Fibroblast of skin of left quadriceps (primary cell): ENCODE measurements at regions not wholly inside any gene's neighbourhood (a gene's known extent, or its start where the extent isn't known, plus 50 kb on each side); places are given as distances from the start of the nearest gene placed in this dataset.
"Not testable (repeated sequence)": the region's sequence is repeated elsewhere in the genome, so short reads cannot be mapped to it uniquely, and the experiment has no call there.

Experiments
- DNase-seq, 2 experiments: peaks; one replicate each; pipeline ENCODE4 v3.0.0-alpha.2; 2013; ENCODE audit warnings: low read depth in 2 of 2

DNA sequence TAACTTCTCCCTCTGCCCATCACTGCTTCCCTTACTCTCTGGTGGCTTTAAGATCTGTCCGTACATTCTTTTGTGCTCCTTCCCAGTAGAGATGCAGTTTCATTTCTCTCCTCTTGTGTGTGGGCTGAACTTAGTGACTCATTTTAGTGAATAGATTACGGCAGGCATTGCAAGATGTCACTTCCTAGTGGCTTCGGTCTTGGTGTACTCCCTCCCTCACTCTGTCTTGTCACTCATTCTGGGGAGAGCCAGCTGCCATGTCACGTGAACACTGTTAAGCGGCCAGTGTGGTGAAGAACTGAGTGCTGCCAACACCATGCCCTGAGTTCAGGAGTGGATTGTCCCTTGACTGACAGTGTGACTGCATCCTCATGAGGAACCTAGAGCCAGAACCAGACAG, 115.9 kb downstream of the OTOR start:
- DNase-seq = no peak

DNA sequence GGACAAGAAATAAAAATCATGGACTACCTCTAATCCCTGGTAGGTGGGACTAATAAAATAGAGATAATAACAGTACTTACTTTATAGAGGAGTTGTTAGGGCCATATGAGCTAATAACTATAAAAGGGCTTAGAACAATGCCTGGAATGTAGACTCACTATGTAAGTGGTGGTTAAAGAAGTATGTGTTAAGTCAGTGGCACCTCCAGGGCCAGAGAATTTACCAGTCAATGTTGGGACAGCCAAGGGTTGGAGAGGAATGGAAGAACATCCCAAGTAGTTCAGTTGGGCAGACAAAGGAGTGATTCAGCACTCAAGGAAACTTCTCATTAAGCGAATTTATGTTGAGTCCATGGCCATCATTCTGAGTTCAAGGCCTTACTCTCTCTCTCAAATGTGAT, 116.8 kb downstream of the OTOR start:
- no peak for DNase-seq

DNA sequence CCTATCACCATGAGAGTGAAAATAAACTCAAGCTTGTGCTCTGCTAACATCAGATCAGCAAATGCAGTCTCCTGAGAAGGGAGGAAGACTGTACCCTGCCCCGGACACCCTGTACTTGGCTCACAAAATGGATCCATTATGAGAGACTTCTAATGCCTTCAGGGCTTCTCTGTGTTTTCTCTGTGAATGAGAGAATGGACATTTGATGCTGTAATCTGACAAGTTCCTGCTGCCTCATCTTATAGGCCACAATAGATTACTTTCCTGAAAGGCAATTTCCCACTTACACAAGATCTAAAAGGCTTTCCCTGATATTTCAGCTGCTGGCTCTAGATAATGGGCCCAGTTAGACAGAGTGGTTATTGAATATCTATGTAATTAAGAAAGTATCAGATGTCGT, 117.2 kb downstream of the OTOR start:
- DNase-seq = no peak

DNA sequence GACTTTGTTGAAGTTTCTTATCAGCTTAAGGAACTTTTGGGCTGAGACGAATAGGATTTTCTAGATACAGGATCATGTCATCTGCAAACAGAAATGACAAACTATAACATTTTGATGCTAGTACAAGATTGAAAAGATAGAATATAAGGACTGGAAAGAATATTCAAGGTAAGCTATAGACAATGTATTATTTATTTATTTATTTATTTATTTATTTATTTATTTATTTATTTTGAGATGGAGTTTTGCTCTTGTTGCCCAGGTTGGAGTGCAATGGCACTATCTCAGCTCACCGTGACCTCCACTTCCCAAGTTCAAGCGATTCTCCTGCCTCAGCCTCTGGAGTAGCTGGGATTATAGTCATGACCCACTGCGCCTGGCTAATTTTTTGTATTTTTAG, 125.0 kb downstream of the OTOR start:
- not testable (repeated sequence) for DNase-seq

DNA sequence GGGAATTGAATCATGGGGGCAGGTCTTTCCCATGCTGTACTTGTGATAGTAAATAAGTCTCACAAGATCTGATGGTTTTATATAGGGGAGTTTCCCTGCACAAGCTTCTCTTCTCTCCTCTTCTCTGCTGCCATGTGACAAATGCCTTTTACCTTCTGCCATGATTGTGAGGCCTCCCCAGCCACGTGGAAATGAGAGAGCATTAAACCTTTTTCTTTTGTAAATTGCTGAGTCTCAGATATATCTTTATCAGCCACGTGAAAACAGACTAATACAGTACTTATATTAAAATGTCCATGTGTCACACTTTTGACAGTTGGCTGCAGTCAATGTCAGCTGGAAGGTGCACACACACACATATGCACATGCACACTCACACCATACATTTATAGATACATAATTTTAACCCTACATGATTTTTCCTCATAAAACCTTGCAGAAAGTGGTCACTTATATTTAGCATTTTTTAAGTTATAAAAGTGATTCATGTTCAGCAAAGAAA, 128.9 kb downstream of the OTOR start:
- no peak for DNase-seq

DNA sequence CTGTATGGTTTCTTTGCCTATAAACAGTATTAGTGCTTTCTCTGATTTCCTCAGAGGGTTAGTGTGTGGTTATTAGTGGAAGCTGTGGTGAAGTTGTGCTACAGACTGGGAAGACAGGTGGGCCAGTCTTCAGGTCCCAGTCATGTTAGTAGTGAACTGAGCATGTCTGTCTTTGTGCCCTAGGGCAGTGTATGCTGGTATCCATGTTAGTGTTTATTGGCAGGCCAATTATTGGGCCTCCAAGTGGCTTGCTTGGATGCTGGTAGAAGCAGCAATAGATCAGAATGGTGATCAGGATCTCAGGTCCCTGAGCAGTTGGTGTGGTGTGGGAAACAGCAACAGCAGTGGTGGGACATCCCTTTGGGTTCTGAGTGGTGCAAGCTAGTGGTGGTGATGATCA, 137.6 kb downstream of the OTOR start:
- no peak for DNase-seq

DNA sequence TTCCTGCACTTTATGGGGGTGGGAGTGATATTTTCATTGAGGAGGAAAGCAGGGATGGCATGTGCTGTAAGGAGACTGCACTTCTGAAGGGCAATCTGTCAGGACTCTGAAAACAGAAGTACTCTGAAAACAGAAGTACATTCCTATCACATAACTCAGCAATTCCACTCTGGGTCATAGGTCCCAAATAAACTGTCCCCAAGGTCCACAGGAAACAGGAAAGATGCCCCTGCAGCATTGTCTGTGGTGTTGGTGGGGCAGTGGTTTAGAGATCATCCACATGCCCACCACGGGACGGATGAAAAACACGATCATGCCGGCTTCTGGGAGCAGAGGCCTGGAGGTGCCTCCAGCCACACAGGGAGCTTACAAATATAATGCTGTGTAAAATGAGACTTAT, 150.3 kb downstream of the OTOR start:
- DNase-seq = no peak

DNA sequence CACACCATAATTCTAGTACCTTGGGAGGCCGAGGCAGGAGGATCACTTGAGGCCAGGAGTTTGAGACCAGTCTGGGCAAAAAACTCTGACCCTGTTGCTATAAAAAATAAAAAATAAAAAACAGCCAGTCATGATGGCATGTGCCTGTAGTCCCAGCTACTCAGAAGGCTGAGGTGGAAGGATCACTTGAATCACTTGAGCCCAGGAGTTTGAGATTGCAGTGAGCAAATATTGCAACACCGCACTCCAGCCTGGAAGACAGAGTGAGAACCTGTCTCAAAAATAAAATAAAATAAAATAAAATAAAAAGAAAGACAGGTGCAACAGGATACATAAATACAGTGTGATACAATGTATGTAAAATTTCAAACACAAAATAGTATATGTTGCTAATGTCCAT, 154.5 kb downstream of the OTOR start:
- no peak for DNase-seq

DNA sequence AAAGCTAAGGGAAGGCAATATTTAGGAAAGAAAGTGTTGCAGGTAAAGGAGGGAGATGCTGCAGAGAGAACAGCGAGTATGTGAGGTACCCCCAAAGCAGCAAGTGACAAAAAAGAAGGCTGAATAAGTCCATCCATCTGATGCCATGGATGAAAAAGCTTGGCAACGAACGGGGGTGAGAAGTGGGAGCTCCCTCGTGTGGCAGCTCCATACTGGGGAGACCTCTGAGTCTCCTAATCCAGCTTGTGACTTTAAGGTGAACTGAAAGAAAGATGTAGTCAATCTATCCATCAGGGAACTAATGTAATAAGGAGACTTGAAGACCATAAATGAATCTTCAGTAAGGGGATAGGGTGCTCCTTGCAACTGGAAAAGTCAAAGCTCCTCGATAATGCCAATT, 156.6 kb downstream of the OTOR start:
- no peak for DNase-seq

DNA sequence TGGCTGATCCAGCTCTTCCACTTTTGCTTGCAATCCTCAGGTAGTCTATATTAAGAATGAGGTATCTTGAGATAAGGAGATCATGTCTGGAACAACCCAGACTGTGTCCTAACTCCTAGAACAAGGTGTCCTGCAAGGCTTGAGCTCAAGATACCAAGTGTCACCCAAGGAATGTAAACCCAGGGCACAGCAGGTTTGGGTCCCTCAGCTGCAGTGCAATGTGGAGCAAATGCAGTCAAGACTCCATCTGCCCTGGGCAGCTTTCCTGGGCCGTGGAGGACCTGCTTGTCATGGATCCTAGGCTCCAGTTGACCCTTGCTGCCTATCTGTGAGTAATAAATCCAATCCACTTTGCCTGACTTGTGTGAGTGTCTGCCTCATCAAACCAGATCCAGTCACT, 166.1 kb downstream of the OTOR start:
- no peak for DNase-seq

DNA sequence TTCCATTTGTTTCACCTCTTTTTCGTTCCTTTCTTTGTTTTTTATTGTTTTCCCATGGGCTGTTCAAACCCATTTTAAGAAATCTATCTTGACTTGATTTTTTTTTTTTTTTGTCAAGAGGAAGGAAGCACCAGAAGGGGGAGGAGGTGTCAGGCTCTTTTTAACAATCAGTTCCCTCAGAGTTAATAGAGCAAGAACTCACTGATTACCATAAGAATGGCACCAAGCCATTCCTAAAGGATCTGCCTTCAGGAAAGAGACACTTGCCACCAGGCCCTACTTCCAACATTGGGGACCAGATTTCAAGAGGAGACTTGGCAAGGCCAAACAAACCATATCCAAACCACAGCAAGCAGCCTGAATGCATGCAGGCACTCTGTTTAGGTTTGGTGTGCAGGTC, 168.0 kb downstream of the OTOR start:
- no peak for DNase-seq

DNA sequence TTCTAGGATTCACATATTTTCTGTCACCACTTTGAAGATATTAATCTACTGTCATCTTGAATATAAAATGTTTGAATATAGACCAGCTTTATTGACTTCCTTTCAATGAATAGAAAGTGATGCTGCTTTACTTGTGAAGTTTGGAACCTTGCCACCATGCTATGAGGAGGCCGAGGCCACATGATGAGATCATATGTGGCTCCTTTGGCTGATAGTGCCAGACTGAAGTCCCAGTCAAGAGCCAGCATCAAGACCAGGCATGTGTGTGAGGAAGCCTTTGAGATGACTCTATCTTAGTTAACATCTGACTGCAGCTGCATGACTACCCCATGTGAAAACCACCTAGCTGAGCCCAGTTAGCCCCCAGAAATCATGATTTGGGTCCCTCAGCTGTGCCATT, 169.5 kb downstream of the OTOR start:
- no peak for DNase-seq

DNA sequence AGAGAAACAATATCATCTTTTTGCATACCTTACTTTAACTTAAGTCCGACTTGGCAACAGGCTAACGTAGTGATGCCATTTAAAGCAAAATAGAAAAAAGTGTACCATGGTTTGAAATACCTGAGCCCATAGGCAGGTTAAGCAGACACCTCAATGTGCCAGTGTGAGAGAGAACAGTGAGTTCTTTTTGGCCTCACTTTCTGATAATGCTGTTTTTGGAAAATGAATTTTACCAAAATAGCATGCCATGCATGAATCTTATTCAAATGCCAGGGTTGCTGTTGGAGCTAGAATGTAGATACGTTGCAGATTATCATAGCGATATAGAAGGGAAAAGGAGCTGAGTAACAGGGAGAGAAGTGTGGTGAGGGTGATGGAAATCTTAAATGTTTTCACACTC, 170.2 kb downstream of the OTOR start:
- no peak for DNase-seq

DNA sequence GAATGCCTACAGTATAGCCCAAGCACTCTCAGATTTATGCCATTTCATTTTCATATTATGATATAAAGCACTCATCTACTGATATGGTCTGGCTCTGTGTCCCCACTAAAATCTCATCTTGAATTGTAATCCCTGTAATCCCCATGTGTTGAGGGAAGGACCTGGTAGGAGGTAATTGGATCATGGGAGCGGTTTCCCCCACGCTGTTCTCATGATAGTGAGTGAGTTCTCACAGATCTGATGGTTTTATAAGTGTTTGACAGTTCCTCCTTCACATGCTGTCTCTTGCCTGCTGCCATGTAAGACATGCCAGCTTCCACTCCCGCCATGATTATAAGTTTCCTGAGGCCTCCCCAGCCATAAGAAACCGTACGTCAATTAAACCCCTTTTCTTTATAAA, 171.7 kb downstream of the OTOR start:
- DNase-seq = no peak

DNA sequence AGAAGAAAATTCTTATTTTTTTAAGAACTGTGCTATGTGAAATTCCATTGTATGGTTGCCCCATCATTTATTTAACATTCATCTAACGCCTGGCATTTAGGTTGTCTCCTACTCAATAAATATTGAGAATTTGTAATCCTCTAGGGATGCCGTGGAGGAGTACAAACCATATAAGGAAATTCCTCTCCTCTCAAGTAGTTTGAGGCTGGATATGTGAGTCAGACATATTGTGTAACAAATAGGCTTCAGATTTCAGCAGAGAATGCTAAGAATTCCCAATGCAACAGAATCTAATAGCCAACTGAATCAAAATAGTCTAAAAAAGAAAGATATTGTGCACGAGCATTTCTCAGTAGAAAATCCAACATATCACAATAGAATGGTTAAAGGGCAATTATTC, 174.7 kb downstream of the OTOR start:
- peak; percentile 97 to 98 for DNase-seq

DNA sequence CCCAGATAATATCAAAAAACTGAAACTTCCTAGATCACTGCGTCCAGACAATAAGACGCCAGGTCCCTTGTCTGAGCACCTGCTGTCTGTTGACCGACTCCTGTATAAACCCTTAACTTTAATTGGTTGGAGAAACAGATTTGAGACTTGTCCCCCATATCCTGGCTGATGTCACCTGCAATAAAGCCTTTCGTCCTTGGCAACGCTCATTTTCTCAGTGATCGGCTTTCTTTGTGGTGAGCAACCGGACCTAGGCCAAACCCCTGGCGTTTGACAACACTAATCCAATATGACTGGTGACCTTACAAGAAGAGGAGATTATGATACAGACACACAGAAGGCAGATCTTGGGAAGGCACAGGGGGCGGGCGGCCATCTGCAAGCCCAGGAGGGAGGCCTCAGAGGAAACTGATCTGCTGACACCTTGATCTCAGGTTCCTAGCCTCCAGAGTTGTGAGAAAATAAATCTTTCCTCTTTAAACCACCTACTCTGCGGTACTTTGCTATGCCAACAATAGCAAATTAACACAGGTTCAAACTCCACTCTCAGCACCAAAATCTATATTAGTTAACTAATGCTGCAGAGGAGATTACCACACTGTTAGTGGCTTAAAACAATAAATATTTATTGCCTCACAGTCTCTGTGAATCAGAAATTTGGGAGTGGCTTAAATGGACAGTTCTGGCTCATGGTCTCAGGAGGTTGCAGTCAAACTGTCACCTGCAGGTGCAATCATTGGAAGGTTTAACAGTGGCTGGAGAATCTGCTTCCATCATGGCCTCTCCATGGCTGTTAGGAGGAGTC, 178.7 kb downstream of the OTOR start:
- DNase-seq = no peak

DNA sequence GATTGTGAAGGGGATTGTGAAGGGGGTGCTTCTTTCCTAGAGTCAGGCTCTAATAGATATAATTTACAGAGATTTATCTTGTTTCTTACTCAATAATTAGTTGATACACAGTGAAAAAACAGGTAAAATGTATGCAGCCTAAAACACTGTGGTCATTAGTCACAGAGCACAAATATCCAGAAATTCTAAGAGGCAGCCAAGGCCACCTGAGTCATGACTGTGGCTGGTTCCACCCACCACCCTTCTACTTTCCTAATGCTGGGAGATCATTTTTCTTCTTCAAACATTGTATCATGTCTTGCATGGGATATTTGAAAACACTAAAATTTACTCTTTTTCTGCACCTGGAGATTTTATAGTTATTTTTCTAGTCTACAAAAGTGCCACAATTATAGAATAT, 181.6 kb downstream of the OTOR start:
- DNase-seq = no peak

DNA sequence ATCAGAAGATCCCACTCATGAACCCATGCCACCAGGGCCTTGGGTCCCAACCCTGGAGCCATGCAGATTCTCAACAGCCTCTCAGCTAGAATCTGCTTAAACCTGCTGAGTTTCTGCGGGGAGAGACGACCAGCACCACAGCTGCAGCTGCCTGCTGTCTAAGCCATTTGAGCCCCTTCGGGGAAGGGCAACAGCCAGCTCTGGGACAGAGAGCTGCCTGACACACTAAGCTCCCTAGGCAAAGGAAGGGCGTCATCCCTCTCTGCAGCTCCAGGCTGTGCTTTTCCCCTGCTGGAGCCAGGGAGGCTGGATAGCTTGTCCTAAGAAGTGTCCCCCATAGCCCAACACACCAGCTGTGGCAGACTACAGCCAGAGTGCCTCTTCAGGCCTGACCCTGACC, 182.5 kb downstream of the OTOR start:
- no peak for DNase-seq

DNA sequence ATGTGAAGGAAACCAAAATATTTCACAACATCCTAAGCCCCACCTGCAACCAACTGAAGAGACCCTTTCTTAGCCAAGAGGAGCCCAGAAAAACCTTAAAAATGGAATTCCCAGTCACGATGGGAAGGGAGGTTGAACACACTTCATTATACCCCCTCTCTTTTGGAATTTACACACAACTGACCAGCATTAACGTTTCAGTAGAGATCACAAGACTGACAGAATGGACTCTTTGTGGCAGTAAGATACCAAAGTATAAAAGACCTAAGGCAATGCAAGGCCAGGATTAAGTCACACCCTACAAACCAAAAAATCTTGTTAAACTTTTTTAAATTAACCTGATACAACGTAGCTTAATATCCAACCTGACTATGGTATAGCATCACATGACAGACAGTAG, 190.9 kb downstream of the OTOR start:
- DNase-seq = no peak

DNA sequence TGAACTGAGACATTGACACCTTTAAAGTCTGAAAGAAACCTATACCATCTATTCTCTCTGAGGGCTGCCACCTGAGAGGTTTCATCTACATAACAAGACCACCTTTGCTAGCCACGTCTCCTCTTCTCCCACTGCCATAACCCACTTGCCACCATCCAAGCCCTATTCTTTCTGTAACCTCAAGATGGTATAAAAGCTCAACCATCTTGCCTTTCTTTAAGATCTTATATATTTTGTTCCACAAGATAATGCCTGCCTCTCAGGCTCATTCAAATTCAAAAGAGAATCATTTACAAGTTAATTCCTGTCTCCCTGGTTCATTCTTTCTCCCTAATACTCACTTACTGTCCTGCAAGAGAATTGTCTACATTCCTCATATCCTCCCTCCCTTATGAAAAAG, 192.5 kb downstream of the OTOR start:
- no peak for DNase-seq

DNA sequence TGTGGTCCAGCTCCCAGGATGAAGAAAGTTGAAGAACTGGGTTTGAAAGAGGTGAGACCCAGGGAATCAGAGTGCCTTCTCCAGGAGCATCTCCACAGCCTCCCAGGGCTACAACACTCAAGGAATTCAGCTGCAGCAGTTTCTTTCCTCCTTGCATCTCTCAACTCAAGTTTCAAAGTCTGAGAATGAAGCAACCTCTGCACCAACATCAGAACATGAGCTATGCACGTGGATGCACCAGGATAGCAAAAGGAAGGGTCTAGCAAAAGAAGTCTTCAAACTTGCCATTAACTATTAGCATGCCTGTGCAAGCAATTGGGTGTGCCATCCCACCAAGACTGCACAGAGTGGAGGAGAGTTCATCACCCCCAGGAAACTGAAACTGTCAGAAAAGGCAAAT, 193.9 kb downstream of the OTOR start:
- DNase-seq = no peak

DNA sequence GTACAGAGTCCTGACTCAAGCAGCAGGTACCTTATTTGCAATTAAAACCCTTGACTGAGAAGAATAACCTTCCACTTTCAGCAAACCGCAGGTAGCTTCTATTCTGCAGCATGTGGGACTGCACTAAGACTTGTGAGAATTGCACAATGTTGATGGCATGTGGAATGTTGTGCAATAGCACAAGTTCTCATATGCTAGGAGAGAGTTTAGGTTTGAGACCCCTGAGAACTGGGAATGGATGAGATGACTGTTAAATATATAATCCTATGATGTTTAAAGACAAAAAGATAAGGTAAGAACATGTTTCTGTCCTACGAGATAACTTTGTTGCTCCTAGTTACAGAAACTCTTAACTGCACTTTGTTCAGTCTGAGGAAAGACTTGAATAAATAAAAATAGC, 194.6 kb downstream of the OTOR start:
- DNase-seq = peak in 1 of 2 experiments; percentile 25

DNA sequence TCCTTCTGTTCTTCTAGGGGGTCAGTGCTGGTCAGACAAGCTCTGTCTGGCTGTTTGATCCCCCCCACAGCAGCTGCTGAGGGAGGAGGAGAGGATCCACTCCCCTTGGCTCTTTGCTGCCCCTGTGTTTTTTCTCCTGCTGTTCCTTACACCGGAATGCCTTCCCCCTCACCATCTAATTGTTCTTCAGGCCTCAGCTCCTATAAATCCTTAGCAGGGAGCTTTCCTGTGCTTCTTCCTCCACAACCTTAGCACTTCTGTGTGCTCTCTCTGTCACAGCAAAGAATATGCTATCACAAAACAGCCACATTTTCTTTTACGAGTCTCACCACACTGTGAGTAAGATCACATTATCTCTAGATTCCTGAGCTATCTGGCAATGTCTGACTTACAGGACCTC, 196.6 kb downstream of the OTOR start:
- no peak for DNase-seq

DNA sequence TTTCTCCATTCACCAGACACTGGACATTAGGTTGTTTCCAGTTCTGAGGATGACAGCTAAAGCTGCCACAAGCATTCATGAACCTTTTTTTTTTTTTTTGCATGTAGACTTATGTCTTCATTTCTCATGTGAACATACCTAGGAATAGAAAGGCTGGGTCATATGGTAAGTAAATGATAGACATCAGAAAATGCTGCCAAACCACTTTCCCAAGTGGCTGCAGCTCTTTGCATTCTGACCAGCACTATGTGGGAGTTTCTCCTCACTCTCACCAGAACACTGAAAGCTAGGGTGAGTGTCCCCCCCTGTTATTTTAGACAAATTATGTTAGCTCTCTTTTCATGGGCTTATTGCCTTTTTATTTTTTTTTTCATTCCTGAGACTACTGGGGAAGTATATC, 197.5 kb downstream of the OTOR start:
- DNase-seq = no peak
